AG04449 (cell line): ENCODE measurements at regions not wholly inside any gene's neighbourhood (a gene's known extent, or its start where the extent isn't known, plus 50 kb on each side); places are given as distances from the start of the nearest gene placed in this dataset.
"Not testable (repeated sequence)": the region's sequence is repeated elsewhere in the genome, so short reads cannot be mapped to it uniquely, and the experiment has no call there.

Source experiments
- CTCF ChIA-PET: fragments of 350-600 bp; formaldehyde crosslinking; extraction: SDS; loops from one replicate; lab custom pipeline; 2021; ENCODE audit warnings: antibody characterized with exemption; lab: Yijun Ruan, JAX
- POLR2A ChIA-PET: fragments of 400-600, 350-600 bp; formaldehyde crosslinking; extraction: SDS; loops from one replicate; lab custom pipeline; 2020; ENCODE audit warnings: antibody characterized with exemption, inconsistent platforms; lab: Yijun Ruan, JAX
- DNase-seq: peaks from one replicate; pipeline ENCODE4 v3.0.0-alpha.2; 2010; ENCODE audit warnings: low read depth, low spot score
- H3K4me3 ChIP-seq: 2 replicates; pipeline ENCODE4 v1.5.1; 2011; ENCODE audit warnings: low read depth, mild to moderate bottlenecking, control low read depth, low read length
- CTCF ChIP-seq: IDR thresholded peaks from one replicate; pipeline ENCODE4 v1.5.1; 2011; ENCODE audit warnings: mild to moderate bottlenecking, moderate library complexity, low read length, control low read depth, inconsistent platforms; ENCODE audit not compliant: insufficient read depth; ENCODE audit errors: missing control alignments

GRCh38 chr1:232164078-232164963, 465.6 kb downstream of the SIPA1L2 start:
- no peak overlapping the region for H3K4me3 ChIP-seq
- TF ChIP-seq CTCF: no peak
- CTCF ChIA-PET: no interaction called here
- POLR2A ChIA-PET: no interaction called here
- DNase-seq: no peak

- ChIA-PET POLR2A (no interaction called here), CTCF (no interaction called here)
- no peak for DNase-seq
- TF ChIP-seq CTCF: no peak
- no peak overlapping the region for H3K4me3 ChIP-seq
Observed at GRCh38 chr1:232163533-232163932, 466.4 kb downstream of the SIPA1L2 start.

GRCh38 chr1:232162001-232162400, 467.9 kb downstream of the SIPA1L2 start:
- TF ChIP-seq CTCF: no peak
- POLR2A ChIA-PET: no interaction called here
- no peak for DNase-seq
- CTCF ChIA-PET: no interaction called here
- H3K4me3 ChIP-seq: no peak overlapping the region

GRCh38 chr1:232158558-232158957, 471.4 kb downstream of the SIPA1L2 start:
- POLR2A ChIA-PET, DNase-seq, CTCF ChIA-PET: not testable (repeated sequence)

GRCh38 chr1:232156070-232156469, 473.9 kb downstream of the SIPA1L2 start:
- POLR2A ChIA-PET, DNase-seq, H3K4me3 ChIP-seq, CTCF ChIA-PET: not testable (repeated sequence)

More at GRCh38 chr1:232158558-232158957, 471.4 kb downstream of the SIPA1L2 start:
- not testable (repeated sequence) for H3K4me3 ChIP-seq

- DNase-seq: no peak
- POLR2A ChIA-PET: no interaction called here
- no peak overlapping the region for H3K4me3 ChIP-seq
- CTCF ChIA-PET: no interaction called here
- TF ChIP-seq CTCF: no peak
Observed at GRCh38 chr1:232153652-232154051, 476.3 kb downstream of the SIPA1L2 start.

GRCh38 chr1:232150770-232151548, 479.0 kb downstream of the SIPA1L2 start:
- no peak for DNase-seq
- POLR2A ChIA-PET: no interaction called here
- no peak for TF ChIP-seq CTCF
- H3K4me3 ChIP-seq: no peak overlapping the region
- CTCF ChIA-PET: no interaction called here
